Cardiac fibroblast (primary cell): ENCODE measurements at regions not wholly inside any gene's neighbourhood (a gene's known extent, or its start where the extent isn't known, plus 50 kb on each side); places are given as distances from the start of the nearest gene placed in this dataset.

Source experiments
- DNase-seq, 2 donors: peaks; one replicate each; pipeline versions ENCODE4 v3.0.0 to v3.0.0-alpha.2; 2010; ENCODE audit warnings: low read depth in 2 of 2
- H3K4me3 ChIP-seq, 2 donors: replicated peaks in 1 of 2; 1 replicate in 1 of 2; 2 replicates in 1 of 2; pipeline ENCODE4 v1.5.1; 2011; ENCODE audit warnings: low read depth in 2 of 2, low read length in 2 of 2, mild to moderate bottlenecking in 2 of 2, moderate library complexity in 1 of 2
- CTCF ChIP-seq: IDR thresholded peaks from one replicate; pipeline ENCODE4 v1.5.1; 2011; ENCODE audit warnings: low read depth, mild to moderate bottlenecking, low read length, inconsistent platforms

DNA sequence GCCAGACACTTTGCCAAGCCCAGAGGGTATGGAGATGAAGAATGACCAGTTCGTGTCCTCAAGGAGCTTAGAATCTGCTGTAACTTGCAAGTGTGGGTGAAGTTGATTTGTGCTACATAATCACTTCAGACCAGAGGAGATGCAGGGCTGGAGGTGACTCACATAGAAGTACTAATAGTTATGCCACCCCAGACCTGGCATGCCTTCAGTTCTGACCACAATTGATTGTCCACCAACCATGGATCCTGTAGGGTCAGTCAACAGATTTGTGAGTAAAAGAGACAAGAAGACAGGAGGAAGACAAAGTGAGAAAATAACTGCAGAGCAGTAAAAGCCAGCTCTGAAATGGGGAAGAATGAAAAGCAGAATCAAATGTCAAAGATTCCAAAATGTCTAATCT is 51.2 kb upstream of the BMPER start:
- TF ChIP-seq CTCF, result no peak
- H3K4me3 ChIP-seq, result no peak overlapping the region
- peak; percentile 41 to 65 for DNase-seq

DNA sequence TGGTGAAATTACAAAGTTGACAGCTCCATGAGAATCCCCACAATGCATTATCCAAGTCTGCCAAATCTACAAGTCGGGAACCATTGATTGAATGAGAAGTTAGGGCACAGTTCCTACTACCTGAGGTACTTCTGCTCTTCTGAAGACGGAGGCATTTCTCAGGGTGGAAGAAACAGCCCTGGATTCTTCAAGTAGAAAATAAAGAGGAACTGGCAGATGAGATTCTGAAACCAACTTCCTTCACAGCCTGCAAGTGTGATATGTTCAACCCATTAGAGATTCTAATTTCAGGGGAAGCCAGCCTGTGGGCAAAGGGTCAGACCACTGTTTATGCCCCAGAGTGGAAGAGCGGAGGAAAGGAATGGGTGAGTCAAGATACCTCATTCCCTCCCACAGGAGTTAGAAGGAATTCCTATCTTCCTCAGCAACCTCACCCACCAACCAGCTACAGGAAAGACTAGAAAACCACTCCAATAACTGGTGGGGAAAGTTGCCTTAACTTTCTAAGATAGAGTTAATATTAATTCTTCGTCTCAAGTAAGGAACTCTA is 50.5 kb upstream of the BMPER start:
- no peak overlapping the region for H3K4me3 ChIP-seq
- TF ChIP-seq CTCF, result no peak
- peak; percentile 45 to 59 for DNase-seq
